Small intestine (tissue), 7 donors: ENCODE measurements at regions not wholly inside any gene's neighbourhood (a gene's known extent, or its start where the extent isn't known, plus 50 kb on each side); places are given as distances from the start of the nearest gene placed in this dataset.

ENCODE experiments used
- DNase-seq, 2 donors: peaks; one replicate each; pipeline versions ENCODE4 v3.0.0 to v3.0.0-alpha.2; 2013
- FAIRE-seq: peaks from 2 replicates; lab custom pipeline; 2012; peaks lifted over from hg19 to GRCh38; lab: Jason Lieb, UNC
- H3K27ac ChIP-seq, 3 donors: one replicate each; pipeline ENCODE4 v1.5.1; 2013; ENCODE audit warnings: low read length in 2 of 3, mild to moderate bottlenecking in 2 of 3, control low read depth in 1 of 3, inconsistent platforms in 1 of 3, low read depth in 1 of 3, moderate library complexity in 1 of 3
- H3K27me3 ChIP-seq, 3 donors: one replicate each; pipeline ENCODE4 v1.6.1; 2013; ENCODE audit warnings: low read length in 3 of 3, inconsistent platforms in 1 of 3; ENCODE audit not compliant: control insufficient read depth in 3 of 3, insufficient read depth in 3 of 3
- H3K36me3 ChIP-seq, 3 donors: one replicate each; pipeline ENCODE4 v1.6.1; 2013; ENCODE audit warnings: low read length in 3 of 3, inconsistent platforms in 1 of 3, low read depth in 1 of 3, mild to moderate bottlenecking in 1 of 3, moderate library complexity in 1 of 3; ENCODE audit not compliant: control insufficient read depth in 3 of 3, insufficient read depth in 2 of 3
- H3K4me1 ChIP-seq, 3 donors: one replicate each; pipeline ENCODE4 v1.6.1; 2013; ENCODE audit warnings: low read length in 2 of 3, inconsistent platforms in 1 of 3, low read depth in 1 of 3, mild to moderate bottlenecking in 1 of 3, moderate library complexity in 1 of 3; ENCODE audit not compliant: control insufficient read depth in 3 of 3, insufficient read depth in 2 of 3
- H3K4me3 ChIP-seq, 3 donors: one replicate each; pipeline ENCODE4 v1.5.1; 2013; ENCODE audit warnings: low read length in 3 of 3, control low read depth in 1 of 3, inconsistent platforms in 1 of 3, low read depth in 1 of 3, mild to moderate bottlenecking in 1 of 3, moderate library complexity in 1 of 3
- H3K9me3 ChIP-seq, 2 donors: one replicate each; pipeline ENCODE4 v1.6.1; 2013; ENCODE audit warnings: low read depth in 1 of 2, low read length in 1 of 2; ENCODE audit not compliant: control insufficient read depth in 2 of 2, insufficient read depth in 1 of 2
- WGBS, 3 donors: extraction: QIAGEN DNeasy Blood & Tissue Kit; methylation state at CpG; one replicate each; pipeline ENCODE4 v1.1.7; 2013; 5-methylcytosine and 5-hydroxymethylcytosine counted together
- donor health status: healthy with polysubstance abuse.
- donor health status: control.
- donor health status: control.
- donor health status: Bipolar disorder and iron deficiency.
- donor health status: healthy.

DNA sequence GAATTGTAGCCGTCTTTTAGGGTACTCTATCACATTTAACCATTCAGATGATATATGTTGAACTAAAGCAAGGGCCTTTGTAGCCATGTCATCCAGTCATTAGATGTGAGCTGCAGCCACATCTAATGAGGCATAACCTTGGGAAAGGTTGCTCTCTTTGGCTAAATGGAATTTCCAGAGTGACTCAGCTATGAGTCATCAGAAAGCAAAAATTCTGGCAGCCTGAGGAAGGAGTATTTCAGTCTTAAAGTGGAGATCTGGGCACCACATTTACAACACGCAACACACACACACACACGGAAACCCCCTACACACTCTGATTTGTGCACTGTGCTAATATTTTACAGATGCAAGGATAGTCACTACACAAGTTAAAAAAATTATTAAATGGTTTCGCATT, 176.9 kb upstream of the ZWINT start:
- FAIRE-seq, result no peak
- 89 to 90% (median 90%) methylated on average over 4 of the region's 4 CpGs for WGBS, 3 donors
- no peaks in the 10 kb centered on the region for H3K9me3 ChIP-seq

DNA sequence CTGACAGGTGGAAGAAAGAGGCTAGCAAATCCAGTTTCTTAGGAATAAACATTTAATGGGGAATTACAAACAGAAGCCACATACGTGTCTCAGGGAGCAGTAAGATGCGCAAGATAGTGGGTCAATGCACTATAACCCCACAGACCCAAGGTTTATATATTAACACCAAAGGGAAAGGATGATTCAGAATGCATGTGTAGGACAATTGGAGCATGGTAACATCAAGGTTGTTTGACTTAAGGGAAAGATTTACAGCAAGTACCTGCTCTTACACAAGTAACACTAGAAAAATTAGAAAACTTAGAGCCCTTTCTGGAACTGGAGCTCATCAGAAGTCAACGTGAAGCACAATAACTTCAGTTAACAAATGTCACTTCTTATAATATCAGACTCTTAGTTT, 161.1 kb upstream of the ZWINT start:
- Histone ChIP-seq H3K27ac (no peak overlapping the region), H3K36me3 (no peaks in the 10 kb centered on the region), H3K4me3 (no peak overlapping the region), H3K4me1 (no peaks in the 10 kb centered on the region), H3K27me3 (no peaks in the 10 kb centered on the region), H3K9me3 (peaks cover 0 to 2% of the 10 kb centered on the region in 2 donors)
- WGBS, 3 donors, result 65 to 78% (median 67%) methylated on average over 3 of the region's 3 CpGs
- DNase-seq, result no peak
- FAIRE-seq, result no peak

More for the DNA sequence above, 176.9 kb upstream of the ZWINT start:
- H3K27me3 ChIP-seq, result no peaks in the 10 kb centered on the region
- no peaks in the 10 kb centered on the region for H3K36me3 ChIP-seq
- no peaks in the 10 kb centered on the region for H3K4me1 ChIP-seq
- no peak for DNase-seq
- H3K4me3 ChIP-seq, result no peak overlapping the region
- no peak overlapping the region for H3K27ac ChIP-seq

DNA sequence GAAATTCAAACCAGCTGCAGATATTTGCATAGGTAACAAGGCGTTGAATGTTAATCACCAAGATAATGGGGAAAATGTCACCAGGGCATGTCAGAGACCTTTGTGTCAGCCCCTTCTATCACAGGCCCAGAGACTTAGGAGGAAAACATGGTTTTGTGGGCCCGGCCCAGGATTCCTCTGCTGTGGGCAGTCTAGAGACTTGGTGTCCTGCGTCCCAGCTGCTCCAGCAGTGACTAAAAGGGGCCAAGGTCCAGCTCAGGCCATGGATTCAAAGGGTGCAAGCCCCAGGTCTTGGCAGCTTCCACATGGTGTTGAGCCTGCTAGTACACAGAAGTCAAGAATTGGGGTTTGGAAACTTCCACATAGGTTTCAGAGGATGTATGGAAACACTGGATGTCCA, 147.5 kb upstream of the ZWINT start:
- no peaks in the 10 kb centered on the region for H3K36me3 ChIP-seq
- H3K27me3 ChIP-seq, result no peaks in the 10 kb centered on the region
- no peak overlapping the region for H3K27ac ChIP-seq
- no peak overlapping the region for H3K4me3 ChIP-seq
- H3K4me1 ChIP-seq, result no peaks in the 10 kb centered on the region
- DNase-seq, result no peak
- FAIRE-seq, result no peak
- H3K9me3 ChIP-seq, result no peaks in the 10 kb centered on the region
- WGBS, 3 donors, result 74 to 78% (median 74%) methylated on average over 3 of the region's 3 CpGs

- FAIRE-seq (no peak), DNase-seq (no peak)
Measured at GRCh38 chr10:56507033-56507432, 146.0 kb upstream of the ZWINT start.

DNA sequence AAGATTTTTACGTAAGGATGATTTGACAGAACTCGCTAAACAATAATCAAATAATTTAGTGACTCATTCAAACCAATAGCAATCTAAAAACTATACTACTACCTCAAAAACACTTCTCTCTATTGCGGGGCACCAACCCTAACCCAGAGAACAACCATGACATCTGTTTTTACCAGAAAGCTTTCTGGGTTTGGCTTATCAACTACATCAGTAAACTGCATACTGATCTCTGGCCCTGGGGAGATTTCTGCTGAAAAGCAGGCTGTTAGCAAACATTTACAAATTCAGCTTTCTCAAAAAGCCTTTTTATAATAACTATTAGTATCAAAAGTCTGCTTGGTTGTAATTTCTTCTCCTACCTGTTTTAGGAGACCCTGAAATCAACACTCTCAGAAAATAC, 144.5 kb upstream of the ZWINT start:
- FAIRE-seq (no peak), DNase-seq (no peak)
- Histone ChIP-seq H3K4me3 (no peak overlapping the region), H3K27ac (no peak overlapping the region), H3K4me1 (no peaks in the 10 kb centered on the region), H3K27me3 (no peaks in the 10 kb centered on the region), H3K36me3 (no peaks in the 10 kb centered on the region), H3K9me3 (no peaks in the 10 kb centered on the region)
- WGBS, 3 donors, result 90 to 91% (median 91%) methylated on average over 3 of the region's 3 CpGs

More at GRCh38 chr10:56507033-56507432, 146.0 kb upstream of the ZWINT start:
- no peaks in the 10 kb centered on the region for H3K4me1 ChIP-seq
- H3K36me3 ChIP-seq, result no peaks in the 10 kb centered on the region
- 82 to 86% (median 82%) methylated on average over 3 of the region's 3 CpGs for WGBS, 3 donors
- H3K27me3 ChIP-seq, result no peaks in the 10 kb centered on the region
- H3K27ac ChIP-seq, result no peak overlapping the region
- no peaks in the 10 kb centered on the region for H3K9me3 ChIP-seq
- H3K4me3 ChIP-seq, result no peak overlapping the region

DNA sequence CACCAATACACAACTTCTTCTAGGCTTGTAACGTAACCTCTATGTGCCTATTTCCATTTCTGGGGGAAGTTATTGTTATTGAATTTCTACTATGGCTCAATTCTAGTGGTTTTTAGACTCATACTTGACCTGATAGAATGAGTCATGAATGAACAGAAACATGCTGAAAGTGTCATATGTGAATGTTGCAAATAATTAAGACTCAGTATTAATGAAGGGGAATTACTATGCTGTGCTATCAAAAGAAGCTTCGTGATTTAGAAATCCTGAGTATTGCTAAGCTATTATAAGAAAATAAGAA, 135.1 kb upstream of the ZWINT start:
- Histone ChIP-seq H3K27ac (no peak overlapping the region), H3K9me3 (no peaks in the 10 kb centered on the region), H3K27me3 (no peaks in the 10 kb centered on the region), H3K36me3 (no peaks in the 10 kb centered on the region), H3K4me1 (no peaks in the 10 kb centered on the region), H3K4me3 (no peak overlapping the region)
- FAIRE-seq, result no peak
- DNase-seq, result no peak
- 71 to 78% (median 77%) methylated on average over 2 of the region's 2 CpGs for WGBS, 3 donors

GRCh38 chr10:56487746-56488145, 126.7 kb upstream of the ZWINT start:
- FAIRE-seq (no peak), DNase-seq (no peak)
- H3K27ac ChIP-seq, result no peak overlapping the region
- no peaks in the 10 kb centered on the region for H3K27me3 ChIP-seq
- peaks cover 0 to 2% of the 10 kb centered on the region in 2 donors for H3K9me3 ChIP-seq
- no peaks in the 10 kb centered on the region for H3K4me1 ChIP-seq
- 85 to 89% (median 89%) methylated on average over 3 of the region's 3 CpGs for WGBS, 3 donors
- H3K4me3 ChIP-seq, result no peak overlapping the region
- no peaks in the 10 kb centered on the region for H3K36me3 ChIP-seq

GRCh38 chr10:56481521-56482091, 120.5 kb upstream of the ZWINT start:
- no peak for FAIRE-seq
- Histone ChIP-seq H3K4me3 (no peak overlapping the region), H3K27ac (no peak overlapping the region), H3K9me3 (no peaks in the 10 kb centered on the region), H3K27me3 (no peaks in the 10 kb centered on the region), H3K4me1 (no peaks in the 10 kb centered on the region), H3K36me3 (no peaks in the 10 kb centered on the region)
- DNase-seq, result no peak
- WGBS, 3 donors, result 55 to 68% (median 56%) methylated on average over 3 of the region's 3 CpGs

GRCh38 chr10:56472978-56473377, 111.9 kb upstream of the ZWINT start:
- no peaks in the 10 kb centered on the region for H3K9me3 ChIP-seq
- 79 to 83% (median 79%) methylated on average over 2 of the region's 2 CpGs for WGBS, 3 donors

More at GRCh38 chr10:56472978-56473377, 111.9 kb upstream of the ZWINT start:
- H3K36me3 ChIP-seq, result no peaks in the 10 kb centered on the region
- FAIRE-seq, result no peak
- H3K4me3 ChIP-seq, result no peak overlapping the region
- H3K27me3 ChIP-seq, result no peaks in the 10 kb centered on the region
- DNase-seq, result no peak
- no peaks in the 10 kb centered on the region for H3K4me1 ChIP-seq
- H3K27ac ChIP-seq, result no peak overlapping the region
